Neural cell (in vitro differentiated cells): ENCODE measurements at regions not wholly inside any gene's neighbourhood (a gene's known extent, or its start where the extent isn't known, plus 50 kb on each side); places are given as distances from the start of the nearest gene placed in this dataset.

Experiments used
- H2AFZ ChIP-seq: fragments of 200-600, 300-800 bp; sonication (generic), shearing (Covaris generic); 2 replicates; pipeline ENCODE4 v1.6.0; 2014; ENCODE audit warnings: low read depth, mild to moderate bottlenecking, antibody characterized with exemption, low read length, moderate library complexity
- H3F3A ChIP-seq: fragments of 200-600 bp; shearing (Covaris generic); 2 replicates; pipeline ENCODE4 v1.6.1; 2016; ENCODE audit warnings: mild to moderate bottlenecking, moderate library complexity, mixed read lengths, antibody characterized with exemption, low read length; ENCODE audit not compliant: insufficient read depth, poor library complexity, severe bottlenecking
- H3K27ac ChIP-seq: fragments of 200-600, 300-800 bp; sonication (generic), shearing (Covaris generic); 2 replicates; pipeline ENCODE4 v1.5.1; 2014; ENCODE audit warnings: mild to moderate bottlenecking, low read length, moderate library complexity
- H3K27me3 ChIP-seq: fragments of 300-800, 200-600 bp; sonication (generic), shearing (Covaris generic); 2 replicates; pipeline ENCODE4 v1.6.0; 2014; ENCODE audit warnings: mild to moderate bottlenecking, low read depth, low read length, moderate library complexity; ENCODE audit not compliant: insufficient read depth
- H3K36me3 ChIP-seq: fragments of 300-800, 200-600 bp; sonication (generic), shearing (Covaris generic); 2 replicates; pipeline ENCODE4 v1.5.1; 2014; ENCODE audit warnings: mild to moderate bottlenecking, antibody characterized with exemption, low read length, moderate library complexity; ENCODE audit not compliant: insufficient read depth
- H3K4me2 ChIP-seq: fragments of 300-800, 200-600 bp; sonication (generic), shearing (Covaris generic); 2 replicates; pipeline ENCODE4 v1.6.0; 2014; ENCODE audit warnings: mild to moderate bottlenecking, low read length
- H3K4me3 ChIP-seq: fragments of 300-800, 200-600 bp; sonication (generic), shearing (Covaris generic); 2 replicates; pipeline ENCODE4 v1.5.1; 2014; ENCODE audit warnings: mild to moderate bottlenecking, low read length, moderate library complexity
- H3K79me2 ChIP-seq: fragments of 200-600 bp; shearing (Covaris generic); replicated peaks from 2 replicates; pipeline ENCODE4 v1.6.0; 2014; ENCODE audit warnings: mild to moderate bottlenecking, low read length, moderate library complexity; ENCODE audit not compliant: insufficient read depth
- H3K9ac ChIP-seq: fragments of 300-800, 200-600 bp; sonication (generic), shearing (Covaris generic); 2 replicates; pipeline ENCODE4 v1.6.1; 2016; ENCODE audit warnings: mild to moderate bottlenecking, low read length, mixed read lengths
- H3K9me2 ChIP-seq: fragments of 200-600 bp; shearing (Covaris generic); 2 replicates; pipeline ENCODE4 v1.6.1; 2016; ENCODE audit warnings: mild to moderate bottlenecking, low read length, mixed read lengths; ENCODE audit not compliant: insufficient read depth
- H3K9me3 ChIP-seq: fragments of 200-600, 300-800 bp; sonication (generic), shearing (Covaris generic); 2 replicates; pipeline ENCODE4 v1.6.1; 2016; ENCODE audit warnings: mild to moderate bottlenecking, mixed run types, low read length, moderate library complexity, mixed read lengths
- H4K20me1 ChIP-seq: fragments of 200-600 bp; shearing (Covaris generic); 2 replicates; pipeline ENCODE4 v1.6.1; 2016; ENCODE audit warnings: mild to moderate bottlenecking, mixed run types; ENCODE audit not compliant: insufficient read depth
- EP300 ChIP-seq: fragments of 450-650 bp; conservative IDR thresholded peaks from 2 replicates; pipeline ENCODE4 v1.6.1; 2014; ENCODE audit warnings: antibody characterized with exemption, mild to moderate bottlenecking, moderate library complexity; ENCODE audit not compliant: poor library complexity, severe bottlenecking
- EZH2 ChIP-seq: fragments of 200-600, 300-800 bp; shearing (Covaris generic), sonication (generic); IDR thresholded peaks from 2 replicates; pipeline ENCODE4 v1.6.1; 2014; ENCODE audit warnings: antibody characterized with exemption, low read length, borderline replicate concordance, mild to moderate bottlenecking; ENCODE audit not compliant: insufficient read depth, poor library complexity, severe bottlenecking
- MXI1 ChIP-seq: fragments of 450-650 bp; conservative IDR thresholded peaks from 2 replicates; pipeline ENCODE4 v1.6.1; 2014; ENCODE audit warnings: antibody characterized with exemption, mild to moderate bottlenecking; ENCODE audit not compliant: poor library complexity, severe bottlenecking
- POLR2AphosphoS5 ChIP-seq: IDR thresholded peaks from 2 replicates; pipeline ENCODE4 v1.6.1; 2012
- RAD21 ChIP-seq: fragments of 450-650 bp; conservative IDR thresholded peaks from 2 replicates; pipeline ENCODE4 v1.6.1; 2014; ENCODE audit warnings: antibody characterized with exemption, mild to moderate bottlenecking, moderate library complexity
- SMC3 ChIP-seq: fragments of 450-650 bp; conservative IDR thresholded peaks from 2 replicates; pipeline ENCODE4 v1.6.1; 2014; ENCODE audit warnings: antibody characterized with exemption, mild to moderate bottlenecking, moderate library complexity; ENCODE audit not compliant: poor library complexity
- TAF1 ChIP-seq: IDR thresholded peaks from 2 replicates; pipeline ENCODE4 v1.6.1; 2012; ENCODE audit warnings: low read depth
- TF ChIP-seq, protein P1 (sequence below): IDR thresholded peaks from 2 replicates; pipeline ENCODE4 v1.6.1; 2012; ENCODE audit warnings: borderline replicate concordance
- TF ChIP-seq, protein P2 (sequence below): fragments of 450-650 bp; IDR thresholded peaks from 2 replicates; pipeline ENCODE4 v1.5.1; 2014; ENCODE audit warnings: antibody characterized with exemption, mild to moderate bottlenecking, moderate library complexity; ENCODE audit not compliant: poor library complexity, severe bottlenecking

GRCh38 chr6:170190046-170190445 lies 100.8 kb downstream of the DLL1 start:
- H4K20me1 ChIP-seq: no peaks in the 10 kb centered on the region
- no peaks in the 10 kb centered on the region for H3F3A ChIP-seq
- no peak overlapping the region for H3K27ac ChIP-seq
- H2AFZ ChIP-seq: no peak overlapping the region
- no peaks in the 10 kb centered on the region for H3K36me3 ChIP-seq
- TF ChIP-seq EP300 (no peak), TAF1 (no peak), MXI1 (no peak), SMC3 (no peak), EZH2 (no peak), RAD21 (no peak), POLR2AphosphoS5 (no peak)
- TF ChIP-seq, protein P1, sequence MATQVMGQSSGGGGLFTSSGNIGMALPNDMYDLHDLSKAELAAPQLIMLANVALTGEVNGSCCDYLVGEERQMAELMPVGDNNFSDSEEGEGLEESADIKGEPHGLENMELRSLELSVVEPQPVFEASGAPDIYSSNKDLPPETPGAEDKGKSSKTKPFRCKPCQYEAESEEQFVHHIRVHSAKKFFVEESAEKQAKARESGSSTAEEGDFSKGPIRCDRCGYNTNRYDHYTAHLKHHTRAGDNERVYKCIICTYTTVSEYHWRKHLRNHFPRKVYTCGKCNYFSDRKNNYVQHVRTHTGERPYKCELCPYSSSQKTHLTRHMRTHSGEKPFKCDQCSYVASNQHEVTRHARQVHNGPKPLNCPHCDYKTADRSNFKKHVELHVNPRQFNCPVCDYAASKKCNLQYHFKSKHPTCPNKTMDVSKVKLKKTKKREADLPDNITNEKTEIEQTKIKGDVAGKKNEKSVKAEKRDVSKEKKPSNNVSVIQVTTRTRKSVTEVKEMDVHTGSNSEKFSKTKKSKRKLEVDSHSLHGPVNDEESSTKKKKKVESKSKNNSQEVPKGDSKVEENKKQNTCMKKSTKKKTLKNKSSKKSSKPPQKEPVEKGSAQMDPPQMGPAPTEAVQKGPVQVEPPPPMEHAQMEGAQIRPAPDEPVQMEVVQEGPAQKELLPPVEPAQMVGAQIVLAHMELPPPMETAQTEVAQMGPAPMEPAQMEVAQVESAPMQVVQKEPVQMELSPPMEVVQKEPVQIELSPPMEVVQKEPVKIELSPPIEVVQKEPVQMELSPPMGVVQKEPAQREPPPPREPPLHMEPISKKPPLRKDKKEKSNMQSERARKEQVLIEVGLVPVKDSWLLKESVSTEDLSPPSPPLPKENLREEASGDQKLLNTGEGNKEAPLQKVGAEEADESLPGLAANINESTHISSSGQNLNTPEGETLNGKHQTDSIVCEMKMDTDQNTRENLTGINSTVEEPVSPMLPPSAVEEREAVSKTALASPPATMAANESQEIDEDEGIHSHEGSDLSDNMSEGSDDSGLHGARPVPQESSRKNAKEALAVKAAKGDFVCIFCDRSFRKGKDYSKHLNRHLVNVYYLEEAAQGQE: no peak
- TF ChIP-seq, protein P2, sequence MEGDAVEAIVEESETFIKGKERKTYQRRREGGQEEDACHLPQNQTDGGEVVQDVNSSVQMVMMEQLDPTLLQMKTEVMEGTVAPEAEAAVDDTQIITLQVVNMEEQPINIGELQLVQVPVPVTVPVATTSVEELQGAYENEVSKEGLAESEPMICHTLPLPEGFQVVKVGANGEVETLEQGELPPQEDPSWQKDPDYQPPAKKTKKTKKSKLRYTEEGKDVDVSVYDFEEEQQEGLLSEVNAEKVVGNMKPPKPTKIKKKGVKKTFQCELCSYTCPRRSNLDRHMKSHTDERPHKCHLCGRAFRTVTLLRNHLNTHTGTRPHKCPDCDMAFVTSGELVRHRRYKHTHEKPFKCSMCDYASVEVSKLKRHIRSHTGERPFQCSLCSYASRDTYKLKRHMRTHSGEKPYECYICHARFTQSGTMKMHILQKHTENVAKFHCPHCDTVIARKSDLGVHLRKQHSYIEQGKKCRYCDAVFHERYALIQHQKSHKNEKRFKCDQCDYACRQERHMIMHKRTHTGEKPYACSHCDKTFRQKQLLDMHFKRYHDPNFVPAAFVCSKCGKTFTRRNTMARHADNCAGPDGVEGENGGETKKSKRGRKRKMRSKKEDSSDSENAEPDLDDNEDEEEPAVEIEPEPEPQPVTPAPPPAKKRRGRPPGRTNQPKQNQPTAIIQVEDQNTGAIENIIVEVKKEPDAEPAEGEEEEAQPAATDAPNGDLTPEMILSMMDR: no peak
- H3K4me3 ChIP-seq: no peak overlapping the region
- H3K27me3 ChIP-seq: no peaks in the 10 kb centered on the region
- H3K9me2 ChIP-seq: no peaks in the 10 kb centered on the region
- no peaks in the 10 kb centered on the region for H3K9me3 ChIP-seq
- H3K9ac ChIP-seq: no peak overlapping the region
- H3K4me2 ChIP-seq: no peak overlapping the region
- H3K79me2 ChIP-seq: no peaks in the 10 kb centered on the region

- Histone ChIP-seq H2AFZ (no peak overlapping the region), H3K27ac (no peak overlapping the region), H3K4me2 (no peak overlapping the region), H4K20me1 (no peaks in the 10 kb centered on the region), H3K4me3 (no peak overlapping the region), H3K9me2 (no peaks in the 10 kb centered on the region), H3K36me3 (no peaks in the 10 kb centered on the region), H3K27me3 (no peaks in the 10 kb centered on the region), H3F3A (no peaks in the 10 kb centered on the region), H3K9ac (no peak overlapping the region), H3K79me2 (no peaks in the 10 kb centered on the region), H3K9me3 (no peaks in the 10 kb centered on the region)
- TF ChIP-seq POLR2AphosphoS5 (no peak), MXI1 (no peak), EP300 (no peak), SMC3 (no peak), EZH2 (no peak), RAD21 (no peak), TAF1 (no peak)
- TF ChIP-seq, protein P1: no peak
- TF ChIP-seq, protein P2: no peak
Observed at GRCh38 chr6:170189236-170189635, 101.6 kb downstream of the DLL1 start.
